VCaP (cell line): ENCODE measurements at regions not wholly inside any gene's neighbourhood (a gene's known extent, or its start where the extent isn't known, plus 50 kb on each side); places are given as distances from the start of the nearest gene placed in this dataset.

Experiments
- H3K27ac ChIP-seq: fragments of 450-650 bp; 2 replicates; pipeline ENCODE4 v1.5.1; 2017
- CTCF ChIP-seq: fragments of 450-650 bp; conservative IDR thresholded peaks from 2 replicates; pipeline ENCODE4 v1.5.1; 2017; ENCODE audit warnings: mild to moderate bottlenecking, moderate library complexity

- no peak overlapping the region for H3K27ac ChIP-seq
- no peak for TF ChIP-seq CTCF
Observed at GRCh38 chrX:82292803-82293202, 1090.9 kb downstream of the SH3BGRL start.

GRCh38 chrX:82320569-82320968, 1118.7 kb downstream of the SH3BGRL start:
- TF ChIP-seq CTCF, result no peak
- peak overlapping the region; percentile 47; the same call in 1 of the 2 replicates for H3K27ac ChIP-seq

- no peak for TF ChIP-seq CTCF
- no peak overlapping the region for H3K27ac ChIP-seq
Observed at GRCh38 chrX:82333575-82333974, 1131.7 kb downstream of the SH3BGRL start.

GRCh38 chrX:82335772-82336171, 1133.9 kb downstream of the SH3BGRL start:
- TF ChIP-seq CTCF, result no peak

GRCh38 chrX:82342531-82342930, 1140.6 kb downstream of the SH3BGRL start:
- H3K27ac ChIP-seq, result no peak overlapping the region
- TF ChIP-seq CTCF, result no peak

More at GRCh38 chrX:82335772-82336171, 1133.9 kb downstream of the SH3BGRL start:
- peak overlapping the region; percentile 78 for H3K27ac ChIP-seq

GRCh38 chrX:82362550-82362949, 1145.5 kb upstream of the POU3F4 start:
- TF ChIP-seq CTCF, result no peak
- no peak overlapping the region for H3K27ac ChIP-seq

GRCh38 chrX:82362990-82363389, 1145.1 kb upstream of the POU3F4 start:
- no peak for TF ChIP-seq CTCF
- no peak overlapping the region for H3K27ac ChIP-seq
